HG03139 (cell line): ENCODE measurements at regions not wholly inside any gene's neighbourhood (a gene's known extent, or its start where the extent isn't known, plus 50 kb on each side); places are given as distances from the start of the nearest gene placed in this dataset.

Experiments used
- ATAC-seq: cut with Tn5 transposase; IDR thresholded peaks from one replicate; pipeline ENCODE4 v1.9.1; 2021; ENCODE audit not compliant: unreplicated experiment

GRCh38 chr1:185515696-185516095, 198.7 kb upstream of the IVNS1ABP start:
- no peak for ATAC-seq

GRCh38 chr1:185514311-185514710, 197.3 kb upstream of the IVNS1ABP start:
- ATAC-seq: no peak

GRCh38 chr1:185512442-185512841, 195.4 kb upstream of the IVNS1ABP start:
- ATAC-seq: no peak

GRCh38 chr1:185501099-185501498, 184.1 kb upstream of the IVNS1ABP start:
- no peak for ATAC-seq

GRCh38 chr1:185500001-185500626, 183.1 kb upstream of the IVNS1ABP start:
- ATAC-seq: no peak

GRCh38 chr1:185498207-185498606, 181.2 kb upstream of the IVNS1ABP start:
- no peak for ATAC-seq

GRCh38 chr1:185497177-185497576, 180.1 kb upstream of the IVNS1ABP start:
- ATAC-seq: no peak

GRCh38 chr1:185495898-185496297, 178.9 kb upstream of the IVNS1ABP start:
- ATAC-seq: no peak

- ATAC-seq: no peak
These were observed 178.0 kb upstream of the IVNS1ABP start for GRCh38 chr1:185495007-185495406.

- no peak for ATAC-seq
These were observed 175.2 kb upstream of the IVNS1ABP start for GRCh38 chr1:185492089-185492825.

- ATAC-seq: no peak
These were observed 174.6 kb upstream of the IVNS1ABP start for GRCh38 chr1:185491604-185492003.

GRCh38 chr1:185490924-185491323, 173.9 kb upstream of the IVNS1ABP start:
- ATAC-seq: no peak

GRCh38 chr1:185489406-185489805, 172.4 kb upstream of the IVNS1ABP start:
- ATAC-seq: no peak

GRCh38 chr1:185488808-185489207, 171.8 kb upstream of the IVNS1ABP start:
- ATAC-seq: no peak

GRCh38 chr1:185487936-185488335, 170.9 kb upstream of the IVNS1ABP start:
- ATAC-seq: no peak

- no peak for ATAC-seq
These were observed 170.0 kb upstream of the IVNS1ABP start for GRCh38 chr1:185487026-185487425.

- ATAC-seq: no peak
These were observed 169.3 kb upstream of the IVNS1ABP start for GRCh38 chr1:185486346-185486745.

- ATAC-seq: no peak
These were observed 166.8 kb upstream of the IVNS1ABP start for GRCh38 chr1:185483664-185484450.

GRCh38 chr1:185483217-185483616, 166.2 kb upstream of the IVNS1ABP start:
- ATAC-seq: no peak

GRCh38 chr1:185480545-185480944, 163.5 kb upstream of the IVNS1ABP start:
- ATAC-seq: no peak

- no peak for ATAC-seq
These were observed 162.8 kb upstream of the IVNS1ABP start for GRCh38 chr1:185479796-185480195.

GRCh38 chr1:185478877-185479276, 161.8 kb upstream of the IVNS1ABP start:
- ATAC-seq: no peak
